ENCODE measurements at regions not wholly inside any gene's neighbourhood (a gene's known extent, or its start where the extent isn't known, plus 50 kb on each side); places are given as distances from the start of the nearest gene placed in this dataset.

DNA sequence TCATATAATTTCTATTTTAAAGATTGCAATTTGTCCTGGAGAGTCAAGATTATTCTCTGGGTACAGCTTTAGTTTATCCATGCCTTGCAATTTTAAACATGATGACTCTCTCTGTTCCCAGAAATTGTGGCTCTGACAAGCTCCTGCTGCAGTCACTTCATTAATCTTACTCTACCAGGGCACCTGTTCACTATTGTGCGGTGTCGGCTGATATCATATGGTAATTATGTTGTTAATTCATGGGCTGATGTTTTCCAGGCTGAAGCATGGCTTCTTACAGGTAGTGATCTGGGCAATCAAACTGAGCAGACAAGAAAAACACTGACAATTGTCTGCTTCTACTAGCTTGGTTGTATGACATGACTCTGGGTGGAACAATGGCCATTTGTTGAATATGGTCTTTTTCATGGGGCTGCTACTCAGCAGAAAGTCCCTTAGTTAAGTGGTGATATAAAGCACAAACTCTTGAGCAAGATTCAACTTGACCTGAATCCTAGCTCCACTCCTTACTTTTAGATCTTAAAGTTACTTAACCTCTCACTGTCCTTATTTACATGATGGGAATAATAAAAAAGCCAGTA, 230.7 kb downstream of the FAT3 start:
- TF ChIP-seq POLR2H (tag; IDR thresholded peaks at IDR 0.05; ENCODE audit: low read depth) = no peak
- TF ChIP-seq, protein P1, sequence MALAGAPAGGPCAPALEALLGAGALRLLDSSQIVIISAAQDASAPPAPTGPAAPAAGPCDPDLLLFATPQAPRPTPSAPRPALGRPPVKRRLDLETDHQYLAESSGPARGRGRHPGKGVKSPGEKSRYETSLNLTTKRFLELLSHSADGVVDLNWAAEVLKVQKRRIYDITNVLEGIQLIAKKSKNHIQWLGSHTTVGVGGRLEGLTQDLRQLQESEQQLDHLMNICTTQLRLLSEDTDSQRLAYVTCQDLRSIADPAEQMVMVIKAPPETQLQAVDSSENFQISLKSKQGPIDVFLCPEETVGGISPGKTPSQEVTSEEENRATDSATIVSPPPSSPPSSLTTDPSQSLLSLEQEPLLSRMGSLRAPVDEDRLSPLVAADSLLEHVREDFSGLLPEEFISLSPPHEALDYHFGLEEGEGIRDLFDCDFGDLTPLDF (CRISPR knock-in tag; IDR thresholded peaks at IDR 0.05) = no peak

Data from K562 (cell line).